LNCAP (cell line): ENCODE measurements at regions not wholly inside any gene's neighbourhood (a gene's known extent, or its start where the extent isn't known, plus 50 kb on each side); places are given as distances from the start of the nearest gene placed in this dataset.

Source experiments
- TF ChIP-seq, protein P1 (sequence below): fragments of 450-650 bp; IDR thresholded peaks from 2 replicates; pipeline ENCODE4 v1.5.1; 2017; ENCODE audit warnings: mild to moderate bottlenecking

DNA sequence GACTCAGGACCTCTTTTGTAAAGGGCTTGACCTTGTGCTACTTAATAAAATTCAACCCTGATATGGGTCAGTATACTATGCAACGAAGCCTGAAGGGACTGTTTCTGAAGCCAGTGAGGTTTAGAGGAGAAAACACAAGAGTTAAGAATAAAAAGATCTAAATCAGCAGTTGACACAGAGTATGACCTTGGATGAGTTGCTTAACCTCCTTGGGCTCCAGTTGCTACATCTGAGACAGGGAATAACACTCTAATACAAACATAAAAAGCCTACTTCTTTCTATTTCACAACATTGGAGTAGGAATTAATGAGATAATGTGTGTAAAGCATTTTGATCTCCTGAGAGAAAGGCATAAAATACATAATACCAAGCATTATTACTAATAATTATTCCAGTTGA lies 882.4 kb upstream of the ADGRL2 start:
- TF ChIP-seq, protein P1, sequence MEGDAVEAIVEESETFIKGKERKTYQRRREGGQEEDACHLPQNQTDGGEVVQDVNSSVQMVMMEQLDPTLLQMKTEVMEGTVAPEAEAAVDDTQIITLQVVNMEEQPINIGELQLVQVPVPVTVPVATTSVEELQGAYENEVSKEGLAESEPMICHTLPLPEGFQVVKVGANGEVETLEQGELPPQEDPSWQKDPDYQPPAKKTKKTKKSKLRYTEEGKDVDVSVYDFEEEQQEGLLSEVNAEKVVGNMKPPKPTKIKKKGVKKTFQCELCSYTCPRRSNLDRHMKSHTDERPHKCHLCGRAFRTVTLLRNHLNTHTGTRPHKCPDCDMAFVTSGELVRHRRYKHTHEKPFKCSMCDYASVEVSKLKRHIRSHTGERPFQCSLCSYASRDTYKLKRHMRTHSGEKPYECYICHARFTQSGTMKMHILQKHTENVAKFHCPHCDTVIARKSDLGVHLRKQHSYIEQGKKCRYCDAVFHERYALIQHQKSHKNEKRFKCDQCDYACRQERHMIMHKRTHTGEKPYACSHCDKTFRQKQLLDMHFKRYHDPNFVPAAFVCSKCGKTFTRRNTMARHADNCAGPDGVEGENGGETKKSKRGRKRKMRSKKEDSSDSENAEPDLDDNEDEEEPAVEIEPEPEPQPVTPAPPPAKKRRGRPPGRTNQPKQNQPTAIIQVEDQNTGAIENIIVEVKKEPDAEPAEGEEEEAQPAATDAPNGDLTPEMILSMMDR, result no peak

DNA sequence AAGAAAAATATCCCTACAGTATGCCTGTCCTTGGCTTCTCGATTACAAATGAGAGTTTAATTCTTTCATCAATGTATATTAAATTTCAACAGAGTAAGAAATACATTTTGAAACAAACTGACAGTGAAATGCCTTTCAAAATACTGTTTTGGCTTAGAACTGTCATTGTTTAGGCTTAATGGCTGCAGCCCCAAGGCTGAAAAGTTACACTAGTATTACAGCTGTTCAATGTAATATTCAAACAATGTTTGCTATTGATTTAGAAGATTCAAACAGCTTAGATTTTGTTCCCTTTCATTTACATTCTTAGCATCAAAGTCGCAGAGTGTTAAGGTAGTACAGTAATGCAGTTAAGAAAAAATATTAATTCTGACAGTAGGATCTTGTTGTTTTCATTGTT lies 882.9 kb upstream of the ADGRL2 start:
- TF ChIP-seq, protein P1, result no peak

DNA sequence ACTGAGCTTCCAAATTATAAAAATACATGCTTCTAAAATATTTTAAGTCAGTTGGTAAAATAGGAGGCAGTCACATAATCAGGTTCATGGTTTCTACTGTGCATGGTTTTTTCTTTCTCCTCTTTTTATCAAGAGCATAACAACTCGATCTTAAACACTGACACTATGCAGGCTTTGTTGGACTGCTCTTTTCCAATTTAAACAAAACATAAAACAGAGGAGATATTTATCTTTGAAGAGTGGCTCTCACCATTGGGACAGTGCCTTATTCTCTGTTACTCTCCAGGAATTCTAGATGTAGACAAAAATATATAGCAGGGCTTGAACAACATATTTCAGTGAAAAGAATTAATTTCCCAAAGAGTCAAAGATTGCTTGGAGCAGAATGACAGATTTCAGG lies 883.5 kb upstream of the ADGRL2 start:
- TF ChIP-seq, protein P1, result no peak

DNA sequence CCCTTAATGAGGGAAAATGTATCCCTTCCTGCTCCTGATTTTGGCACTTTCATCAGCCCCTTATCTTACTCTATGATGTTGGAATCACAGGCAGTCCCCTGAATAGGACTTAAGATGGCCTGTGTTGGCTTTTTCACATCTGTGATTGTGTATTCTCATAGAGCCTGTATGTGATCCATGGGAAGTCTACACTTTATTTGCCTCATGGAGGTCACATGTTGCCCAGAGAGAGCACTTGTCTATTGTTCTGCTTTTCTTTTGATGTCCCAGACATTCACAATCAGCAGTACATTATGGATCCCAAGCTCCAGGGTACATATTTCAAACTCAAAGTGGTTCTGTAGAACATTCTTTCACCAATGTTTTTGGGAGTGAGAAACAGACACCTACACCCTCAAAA lies 885.2 kb upstream of the ADGRL2 start:
- TF ChIP-seq, protein P1, result no peak

DNA sequence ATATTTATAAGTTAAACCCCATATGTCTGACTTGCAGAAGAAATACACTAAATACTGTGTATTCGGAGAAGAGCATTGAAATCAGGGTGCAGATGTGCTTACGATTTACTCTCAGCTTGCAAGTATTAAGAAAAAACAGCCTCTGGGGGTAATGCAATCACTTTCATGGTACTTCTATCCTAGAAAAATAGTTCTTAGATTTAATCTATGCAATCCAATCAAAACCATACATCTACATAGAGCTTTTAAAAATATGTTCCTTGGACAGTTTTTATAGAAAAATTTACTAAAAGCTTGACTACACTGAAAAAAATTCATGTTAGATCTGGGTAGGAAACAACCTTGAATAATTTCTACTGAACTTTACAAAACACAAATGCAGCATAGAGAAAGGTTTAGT lies 890.3 kb upstream of the ADGRL2 start:
- TF ChIP-seq, protein P1, result no peak

DNA sequence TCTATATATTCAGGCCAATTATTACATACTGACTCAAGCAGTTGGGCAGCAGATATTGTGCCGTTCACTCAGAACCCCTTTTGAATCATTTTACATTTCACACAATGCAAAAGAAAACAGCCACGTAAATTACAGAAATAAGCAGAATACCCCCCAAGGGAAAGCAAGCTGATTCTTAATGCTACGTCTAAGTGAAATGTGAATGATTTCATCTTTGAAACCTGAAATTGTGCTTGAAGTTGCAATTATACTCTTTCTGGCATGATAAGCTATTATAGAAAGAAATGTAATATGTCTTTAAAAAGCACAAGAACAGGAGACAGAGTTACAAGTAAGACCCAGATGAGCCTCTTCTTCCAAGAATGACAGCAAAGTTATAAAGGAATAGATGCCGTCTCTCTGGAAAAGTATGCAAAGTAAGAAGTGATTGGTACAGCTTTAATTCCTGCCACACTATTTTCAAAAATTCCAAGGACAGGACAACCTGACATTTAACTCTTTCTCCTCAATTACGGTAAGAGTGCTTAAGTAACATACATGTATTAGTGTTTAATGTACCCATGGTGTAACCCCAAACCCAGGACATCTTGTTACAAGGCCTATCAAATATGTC lies 891.5 kb upstream of the ADGRL2 start:
- TF ChIP-seq, protein P1, result no peak

DNA sequence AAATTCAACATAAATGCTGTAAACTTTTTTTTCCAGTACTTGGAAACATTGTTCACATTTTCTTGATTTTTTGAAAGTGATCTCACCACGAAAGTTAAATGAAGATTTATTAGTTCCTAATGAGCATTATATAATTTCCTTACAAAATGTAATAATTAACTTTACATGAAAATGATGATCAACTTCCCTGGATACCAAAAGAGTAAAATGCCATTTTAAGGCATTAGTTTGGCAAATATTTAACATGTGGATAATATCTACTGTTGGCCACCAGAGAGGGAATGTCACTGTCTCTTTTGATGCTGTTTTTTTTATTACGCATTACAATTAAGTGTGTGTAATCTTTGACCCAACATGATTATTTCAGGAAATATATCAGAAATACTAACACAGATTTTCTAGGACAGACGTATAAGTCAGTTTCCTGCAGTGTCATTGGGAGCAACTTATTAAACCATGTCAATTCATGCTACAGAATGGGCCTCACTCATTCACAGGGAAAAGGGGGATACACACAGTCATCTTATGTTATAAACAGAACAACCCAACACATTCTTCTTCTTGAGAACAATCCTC lies 903.9 kb upstream of the ADGRL2 start:
- TF ChIP-seq, protein P1, result no peak

DNA sequence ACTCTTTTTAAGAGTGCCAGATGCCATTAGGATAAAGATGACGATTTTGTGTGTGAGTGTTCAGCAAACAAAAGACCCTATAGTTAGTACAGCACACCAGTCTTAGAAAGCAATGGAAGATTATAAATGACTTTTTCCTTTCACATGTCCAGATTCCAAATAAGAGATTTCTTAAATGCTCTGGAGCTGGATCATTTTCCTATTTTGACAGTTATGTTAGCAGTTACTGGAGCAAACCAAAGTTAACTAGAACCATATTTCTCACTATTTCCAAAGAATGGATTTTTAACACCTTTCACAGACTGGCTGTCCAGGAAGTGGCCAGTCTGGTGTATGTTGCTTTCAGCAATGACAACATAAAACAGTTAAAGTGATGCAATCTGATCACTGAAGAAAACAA lies 905.8 kb upstream of the ADGRL2 start:
- TF ChIP-seq, protein P1, result no peak
